ENCODE measurements at regions not wholly inside any gene's neighbourhood (a gene's known extent, or its start where the extent isn't known, plus 50 kb on each side); places are given as distances from the start of the nearest gene placed in this dataset.
A peak's percentile ranks its signal among the peaks of the same experiment; 100 is the strongest.

DNA sequence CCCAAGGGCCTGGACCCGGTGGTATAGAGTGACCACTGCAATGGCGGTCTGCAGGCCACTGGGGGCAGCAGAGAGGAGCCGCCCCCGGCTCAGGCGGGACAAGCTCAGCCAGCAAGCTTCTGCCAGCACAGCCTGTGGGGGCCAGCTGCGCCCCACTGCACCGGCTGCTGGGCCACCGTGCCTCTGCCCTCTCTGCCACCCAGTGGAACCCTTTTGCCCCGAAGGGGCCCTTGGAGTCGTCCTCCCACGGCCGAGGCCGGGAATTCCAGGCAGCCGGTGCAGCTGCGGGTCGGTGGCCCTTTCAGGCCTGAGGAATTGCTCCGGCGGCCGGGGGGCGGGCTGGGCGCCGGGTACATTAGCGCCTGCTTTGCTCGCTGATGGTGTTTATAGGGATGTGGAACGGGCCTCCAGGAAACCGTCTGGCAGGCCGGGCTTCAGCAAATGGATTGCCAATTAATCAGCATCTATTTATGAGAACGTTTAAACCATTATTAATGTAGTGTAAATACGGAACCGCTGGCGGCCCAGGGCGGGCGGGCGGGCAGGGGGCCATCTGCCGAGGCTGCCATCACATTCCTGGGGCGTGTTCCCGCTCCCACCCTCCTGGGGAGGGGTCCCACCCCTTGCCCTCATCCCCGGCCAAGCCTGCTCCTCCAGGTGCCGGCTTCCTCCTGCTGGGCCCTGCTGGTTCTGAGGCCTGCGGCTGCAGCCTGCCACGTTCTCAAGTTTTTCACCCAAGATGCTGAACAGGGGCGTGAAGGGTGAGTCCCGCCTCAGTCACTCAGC, 127.4 kb downstream of the BARX1 start:
- no peak for DNase-seq

DNA sequence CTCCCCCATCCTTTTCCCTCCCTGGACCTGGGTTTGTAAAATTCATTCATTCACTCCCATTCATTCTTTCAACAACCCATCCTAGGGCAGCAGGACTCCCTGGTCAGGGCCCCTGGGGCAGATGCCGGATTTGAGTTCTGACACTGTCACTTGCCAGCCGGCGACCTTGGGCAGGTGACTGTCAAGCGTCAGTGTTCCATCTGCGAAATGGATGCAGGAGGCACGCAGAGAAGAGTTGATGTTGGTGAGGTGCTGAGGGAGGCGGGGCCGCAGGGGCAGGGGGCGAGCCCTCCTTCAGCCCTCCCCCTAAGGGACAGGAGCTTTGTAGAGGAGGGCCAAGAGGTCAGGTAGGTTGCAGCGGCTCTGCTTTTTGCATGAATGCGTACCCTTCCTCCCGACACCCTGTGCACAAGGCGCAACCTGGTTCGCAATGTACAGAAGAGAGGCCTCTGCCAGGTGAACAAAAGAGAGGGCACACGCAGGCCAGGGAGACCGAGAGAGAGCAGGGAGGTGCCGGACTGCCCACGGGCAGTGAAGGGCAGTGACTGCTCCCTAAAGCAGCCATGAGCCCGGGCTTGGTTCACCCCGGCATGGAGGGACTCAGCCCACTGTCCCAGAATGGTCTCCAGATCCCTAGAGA, 128.1 kb downstream of the BARX1 start:
- no peak for DNase-seq

DNA sequence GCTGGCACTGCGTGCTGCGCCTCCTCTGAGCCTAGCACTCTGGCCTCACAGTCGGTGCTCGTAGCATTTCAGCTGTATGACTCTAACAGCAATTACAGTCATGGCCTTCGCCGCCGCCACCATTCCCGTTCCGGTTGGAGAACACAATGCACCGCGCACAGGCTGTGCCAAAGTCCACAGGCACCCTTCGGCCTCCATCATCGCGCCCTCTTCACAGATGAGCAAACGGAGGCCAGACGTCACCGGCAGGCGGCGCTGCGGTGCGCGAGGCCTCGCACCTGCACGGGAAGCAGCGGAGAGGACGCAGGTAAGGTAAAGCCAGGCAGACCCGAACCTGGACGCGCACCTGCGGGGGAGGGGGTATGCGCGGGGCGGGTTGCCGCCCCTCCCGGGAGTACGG, 128.9 kb downstream of the BARX1 start:
- peak; percentile 11 for DNase-seq

DNA sequence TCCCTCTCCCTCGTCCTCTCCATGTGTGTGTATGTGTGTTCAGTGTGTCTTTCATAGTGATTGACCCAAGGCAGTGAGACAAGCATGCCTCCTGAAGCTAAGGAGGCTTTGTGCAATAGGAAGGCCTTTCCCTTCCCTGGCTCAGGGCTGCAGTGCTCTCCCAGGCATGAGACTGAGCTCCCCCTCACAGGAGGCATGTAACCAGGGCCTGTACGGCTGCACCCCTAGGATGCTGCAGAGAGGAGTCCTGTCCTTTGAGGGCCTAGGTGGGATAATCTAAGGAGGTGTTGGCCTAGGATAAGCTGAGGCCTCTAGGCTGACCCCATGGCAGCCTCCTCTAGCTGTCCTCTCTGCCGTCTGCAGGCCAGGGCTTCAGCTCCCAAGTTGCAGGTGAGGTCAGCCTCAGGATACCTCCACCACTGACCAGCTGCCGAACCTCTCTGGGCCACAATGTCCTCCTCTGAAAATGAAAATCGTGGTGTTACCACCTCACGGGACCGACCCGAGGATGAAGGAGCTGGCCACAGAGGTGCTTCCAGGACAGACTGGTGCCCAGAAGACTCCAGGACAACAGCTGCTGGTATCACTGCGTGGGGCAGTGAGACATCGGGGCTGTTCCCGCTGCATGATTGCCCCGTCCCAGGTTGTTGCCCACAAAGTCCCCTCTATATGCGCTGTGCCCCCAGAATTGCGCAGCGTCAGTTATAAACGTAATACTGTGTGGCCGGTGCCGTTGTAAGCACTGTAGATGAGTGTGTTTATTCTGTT, 129.6 kb downstream of the BARX1 start:
- DNase-seq: no peak

DNA sequence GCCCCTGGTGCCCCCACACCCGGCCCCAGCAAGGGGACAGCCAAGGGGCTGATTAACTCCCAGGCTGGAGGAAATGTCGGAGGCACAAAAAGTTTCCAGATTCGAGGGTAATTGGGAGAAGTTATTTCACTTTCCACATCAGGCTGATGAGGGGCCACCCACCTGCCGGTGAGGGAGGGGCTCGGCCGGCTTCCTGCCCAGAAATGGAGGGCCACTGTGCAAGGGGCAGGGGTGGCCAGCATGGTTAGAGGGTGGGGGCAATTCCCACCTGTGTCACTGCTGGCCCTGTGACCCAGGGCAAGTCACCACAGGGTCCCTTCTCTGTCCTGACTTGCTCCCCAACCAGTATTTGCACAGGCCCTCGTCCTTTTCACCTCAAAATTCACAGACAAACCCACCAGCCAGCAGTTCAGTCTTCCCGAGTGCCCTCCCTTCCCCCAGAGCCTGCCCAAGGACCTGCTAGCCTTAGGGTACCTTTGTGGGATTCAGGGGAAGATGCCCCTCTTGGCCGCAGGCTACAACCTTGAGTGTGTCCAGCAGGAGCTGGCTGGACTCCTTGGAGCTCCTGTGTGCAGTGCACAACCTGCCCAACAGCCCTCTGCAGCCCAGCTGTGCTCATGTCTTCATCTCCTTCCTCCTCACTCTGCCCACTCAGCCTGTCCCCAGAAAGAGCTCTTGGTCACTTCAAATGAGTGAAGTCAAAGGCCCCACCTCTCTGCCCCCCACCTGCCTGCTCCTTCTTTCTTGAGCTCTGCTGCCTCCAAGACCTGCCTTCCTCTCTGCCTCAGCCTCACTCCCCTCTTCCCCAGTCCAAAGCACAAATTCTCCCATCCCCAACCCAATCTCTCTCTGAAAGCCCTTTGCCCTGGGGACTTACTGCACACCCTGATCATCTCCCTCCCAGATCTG, 130.5 kb downstream of the BARX1 start:
- DNase-seq: no peak

DNA sequence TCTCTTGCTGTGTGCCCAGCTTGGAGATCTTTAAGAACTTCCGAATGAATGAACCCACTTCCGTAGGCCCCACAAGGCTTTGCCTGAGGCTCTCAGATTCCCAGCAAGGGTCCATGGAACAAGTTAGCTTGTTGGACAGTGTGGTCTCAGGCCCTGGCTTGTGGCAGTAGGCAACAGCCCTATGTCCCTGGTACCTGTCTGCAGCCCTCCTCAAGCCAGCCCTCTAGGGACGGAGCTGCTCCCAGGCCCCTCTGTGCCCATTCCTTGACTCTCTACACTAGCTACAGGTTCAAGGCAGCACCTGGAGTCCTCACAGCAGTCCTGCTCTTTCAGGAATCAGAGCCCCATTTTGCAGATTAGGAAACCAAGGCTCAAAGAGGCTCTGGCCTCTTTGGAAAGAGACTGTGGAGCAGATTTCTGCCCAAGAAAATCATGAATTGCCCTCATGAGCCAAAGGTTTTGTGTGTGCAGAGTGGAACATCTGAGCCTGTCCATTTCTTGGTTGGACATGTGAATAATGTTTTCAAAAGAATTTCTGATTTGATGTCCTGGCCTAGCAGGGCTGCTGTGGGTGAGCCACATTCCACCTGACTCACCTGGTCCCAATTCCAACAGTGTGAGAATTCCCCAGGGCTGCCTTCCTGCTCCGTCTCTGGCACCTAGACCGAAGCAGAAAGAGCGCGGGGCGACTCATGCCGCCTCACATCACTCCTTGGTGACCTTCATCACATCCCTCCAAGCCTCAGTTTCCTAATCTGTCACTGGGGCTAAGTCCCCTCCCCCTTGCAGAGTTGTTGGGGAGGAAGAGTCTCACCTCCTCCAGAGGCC, 131.7 kb downstream of the BARX1 start:
- no peak for DNase-seq

DNA sequence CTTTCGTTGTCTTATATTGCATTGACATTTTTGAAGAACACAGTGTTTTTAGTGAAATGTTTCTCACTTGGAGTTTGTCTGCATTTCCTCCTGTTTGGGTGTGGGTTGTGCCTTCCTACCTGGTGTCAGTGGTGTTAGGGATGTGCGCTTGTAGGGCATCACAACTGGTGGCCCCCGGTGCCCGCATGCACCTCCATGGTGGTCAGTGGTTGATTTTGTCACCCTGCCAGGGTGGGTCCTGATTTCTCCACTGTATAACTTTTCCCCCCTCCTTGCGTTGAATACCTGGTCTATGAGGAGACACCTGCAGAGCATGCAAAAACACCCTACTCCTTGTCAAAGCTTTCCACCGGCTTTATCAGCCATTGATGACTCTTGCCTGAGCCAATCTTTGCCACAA, 132.9 kb downstream of the BARX1 start:
- DNase-seq: no peak

DNA sequence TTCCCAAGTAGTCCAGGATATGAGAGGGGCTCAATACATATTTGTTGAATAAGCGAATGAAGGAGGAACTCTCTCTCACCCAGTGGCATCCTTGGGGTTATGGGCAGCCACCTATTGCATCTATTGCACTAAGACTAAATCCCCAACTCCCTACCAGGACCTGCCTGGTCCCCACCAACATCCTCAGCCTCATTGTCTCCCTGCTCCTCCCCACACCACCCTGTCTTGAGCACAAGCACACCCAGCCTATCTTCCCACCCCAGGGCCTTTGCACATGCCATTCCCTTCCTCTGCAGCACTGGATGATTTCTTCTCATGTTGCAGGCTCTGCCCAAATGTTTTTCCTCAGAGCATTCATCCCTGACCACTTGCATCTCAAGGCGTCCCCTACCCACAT, 133.8 kb downstream of the BARX1 start:
- DNase-seq: no peak

DNA sequence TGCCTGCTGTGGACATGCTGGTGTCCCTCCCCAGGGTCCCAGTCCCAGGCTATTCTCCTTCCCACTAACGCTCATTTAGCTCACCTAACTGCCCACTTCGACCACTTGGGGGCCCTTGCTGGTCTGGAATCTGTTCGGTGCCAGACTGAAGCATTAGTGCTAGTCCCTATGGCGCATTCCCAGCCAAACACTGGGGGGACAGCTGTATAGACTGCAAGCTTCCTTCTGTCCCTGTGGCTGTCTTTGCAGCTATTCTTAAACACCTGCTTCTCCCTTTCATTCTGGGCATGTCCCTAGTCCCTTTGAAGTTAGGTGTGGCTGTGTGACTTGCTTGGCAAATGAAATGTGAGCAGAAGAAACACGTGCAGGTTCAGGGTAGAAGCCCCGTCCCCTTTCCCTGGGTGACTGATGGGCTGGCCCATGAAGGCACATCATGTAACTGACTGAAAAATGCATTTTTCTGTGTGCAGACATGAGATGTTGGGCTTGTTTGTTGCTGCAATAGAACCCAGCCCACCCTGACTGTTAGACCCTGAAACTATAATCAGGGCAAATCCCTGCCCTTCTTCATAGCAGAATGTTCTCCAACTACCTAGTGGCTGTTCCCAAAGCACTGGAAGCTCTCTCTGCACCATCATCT, 134.4 kb downstream of the BARX1 start:
- DNase-seq: no peak

DNA sequence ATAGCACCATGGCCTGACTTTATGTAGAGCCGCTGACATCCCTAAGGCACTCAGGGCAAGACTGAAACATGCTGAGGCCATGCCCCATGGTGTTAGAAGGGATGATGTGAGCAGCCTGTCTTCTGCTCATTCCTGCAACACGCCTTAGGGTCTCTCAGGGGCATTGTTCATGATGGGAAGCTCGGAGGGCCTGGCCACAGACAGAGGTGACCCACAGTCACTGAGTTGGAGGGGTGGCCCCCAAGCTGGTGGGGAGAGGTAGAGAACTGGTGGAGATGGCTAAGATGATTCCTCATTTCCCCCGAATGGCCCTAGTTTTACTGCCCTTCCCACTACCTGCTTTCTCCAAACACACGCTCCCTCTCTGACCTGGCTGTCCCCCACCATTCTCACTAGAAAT, 135.2 kb downstream of the BARX1 start:
- DNase-seq: no peak

DNA sequence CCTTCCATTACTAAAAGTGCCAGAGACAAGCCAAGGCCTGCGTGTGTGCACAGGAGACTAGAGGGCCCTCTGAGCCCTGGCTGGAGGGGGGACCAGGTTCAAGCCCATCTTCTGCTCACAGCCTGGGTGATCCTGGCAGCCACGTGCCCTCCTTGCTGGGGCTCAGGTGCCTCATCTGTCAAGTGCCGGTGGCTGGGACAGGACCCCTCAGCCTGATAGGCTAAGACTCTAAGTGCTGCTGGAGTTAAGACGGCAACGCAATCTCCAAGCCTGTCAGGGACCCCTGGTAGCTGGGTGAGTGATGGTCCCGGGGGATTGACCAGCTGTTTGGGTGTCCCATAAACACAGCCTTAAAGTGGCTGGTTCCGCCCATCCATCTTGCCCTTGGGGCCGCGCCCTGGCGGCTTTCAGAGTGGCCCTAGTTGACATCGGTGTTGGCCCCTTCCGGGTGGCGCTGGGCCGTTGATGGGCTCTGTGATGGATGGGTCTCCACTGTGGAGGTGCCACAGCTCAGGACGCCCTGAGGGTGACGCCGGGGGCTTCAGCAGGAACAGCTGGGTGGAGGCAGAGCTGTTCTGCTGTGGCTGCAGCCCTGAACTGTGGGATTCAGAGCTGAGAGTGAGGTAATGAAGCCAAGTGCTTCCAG, 136.2 kb downstream of the BARX1 start:
- DNase-seq: no peak

DNA sequence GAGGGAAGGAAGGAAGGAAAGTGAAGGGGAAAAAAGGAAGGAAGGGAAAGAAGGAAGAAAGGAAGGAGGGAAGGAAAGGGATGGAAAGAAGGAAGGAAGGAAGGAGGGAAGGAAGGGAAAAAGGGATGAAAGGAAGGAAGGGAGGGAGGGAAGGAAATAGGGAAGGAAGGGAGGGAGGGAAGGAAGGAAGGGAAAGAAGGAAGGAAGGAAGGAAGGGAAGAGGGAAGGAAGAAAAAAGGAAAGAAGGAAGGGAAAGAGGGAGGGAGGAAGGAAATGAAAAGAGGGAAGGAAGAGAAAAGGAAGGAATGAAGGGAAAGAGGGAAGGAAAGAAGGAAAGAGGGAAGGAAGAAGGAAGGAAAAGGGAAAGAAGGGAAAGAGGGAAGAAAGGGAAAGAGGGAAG, 136.9 kb downstream of the BARX1 start:
- no peak for DNase-seq

DNA sequence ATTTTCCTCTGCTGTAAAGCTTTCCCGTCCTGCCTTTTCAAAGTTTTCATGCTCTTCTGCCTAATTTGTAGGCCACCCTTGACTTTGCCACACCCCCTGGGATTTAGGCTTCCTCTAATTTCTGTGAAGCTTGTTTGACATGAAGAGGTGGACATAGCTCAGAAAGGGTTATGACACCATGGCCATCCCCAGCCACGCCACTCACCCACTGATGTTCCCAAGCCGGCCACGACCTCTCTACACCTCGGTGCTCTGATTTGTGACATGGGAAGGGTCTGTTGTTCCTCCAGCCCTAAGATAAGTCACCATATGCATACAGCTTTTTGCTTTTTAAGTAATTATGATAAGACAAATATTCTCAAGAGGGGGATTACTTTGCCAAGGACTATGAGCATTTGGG, 139.5 kb downstream of the BARX1 start:
- DNase-seq: no peak

DNA sequence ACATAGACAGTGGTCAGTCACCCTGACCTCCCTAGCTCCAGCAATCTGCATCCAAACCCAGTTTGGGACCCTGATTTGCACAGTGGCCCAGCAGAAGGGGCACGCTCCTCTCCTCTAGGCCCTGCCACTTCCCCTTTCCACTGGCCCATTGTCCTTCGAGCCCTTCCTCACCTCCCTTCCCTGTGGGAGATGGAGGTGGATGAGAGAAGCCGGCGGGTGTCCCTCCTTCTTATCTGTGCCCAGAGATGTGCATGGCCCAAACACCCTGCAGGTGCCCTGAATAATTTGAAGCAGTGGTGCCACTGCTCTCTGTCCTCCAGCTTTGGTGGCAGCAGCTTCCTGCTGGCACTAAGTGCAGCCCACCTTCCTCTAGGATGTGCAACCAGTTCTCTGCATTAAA, 140.0 kb downstream of the BARX1 start:
- DNase-seq: no peak

DNA sequence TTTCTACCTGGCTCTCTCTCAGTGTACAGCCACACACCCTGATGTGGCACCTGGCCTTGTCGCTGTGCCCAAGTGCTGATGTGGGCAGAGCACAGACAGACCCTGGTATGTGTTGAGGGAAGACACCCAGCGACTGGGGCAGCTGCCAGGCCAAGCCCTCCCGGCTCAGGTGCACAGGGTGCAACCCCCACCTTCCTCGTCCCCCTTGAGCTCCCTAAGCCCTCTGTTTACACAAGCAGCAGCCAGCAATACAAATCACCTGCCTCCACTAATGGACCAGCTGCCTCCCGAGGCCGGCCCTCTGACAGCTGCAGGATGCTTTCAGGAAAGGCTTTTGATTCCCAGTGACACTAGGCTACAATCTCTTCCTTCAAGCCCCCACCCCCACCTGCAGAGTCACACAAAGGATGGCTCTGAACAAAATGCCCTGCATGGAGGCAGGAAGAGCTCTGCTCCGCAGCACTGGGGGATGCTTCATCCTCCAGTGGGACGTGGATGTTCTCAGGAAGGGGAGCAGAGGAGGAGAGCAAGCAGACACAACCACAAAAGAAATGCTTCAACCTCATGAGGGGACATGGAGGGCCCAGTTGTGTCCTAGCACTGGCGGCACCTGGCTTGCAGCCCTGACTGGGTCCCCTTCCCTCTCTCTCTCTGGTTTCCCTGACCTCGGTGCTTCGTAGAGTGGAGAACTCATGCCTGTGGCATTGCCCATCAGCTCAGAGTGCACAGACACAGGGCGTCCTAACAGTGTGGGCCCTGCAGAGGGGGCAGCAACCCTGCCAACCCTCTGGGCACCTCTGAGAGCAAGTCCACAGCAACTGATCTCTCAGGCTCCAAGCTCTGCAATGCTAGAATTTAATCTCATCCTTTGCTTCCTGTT, 140.8 kb downstream of the BARX1 start:
- DNase-seq: no peak

DNA sequence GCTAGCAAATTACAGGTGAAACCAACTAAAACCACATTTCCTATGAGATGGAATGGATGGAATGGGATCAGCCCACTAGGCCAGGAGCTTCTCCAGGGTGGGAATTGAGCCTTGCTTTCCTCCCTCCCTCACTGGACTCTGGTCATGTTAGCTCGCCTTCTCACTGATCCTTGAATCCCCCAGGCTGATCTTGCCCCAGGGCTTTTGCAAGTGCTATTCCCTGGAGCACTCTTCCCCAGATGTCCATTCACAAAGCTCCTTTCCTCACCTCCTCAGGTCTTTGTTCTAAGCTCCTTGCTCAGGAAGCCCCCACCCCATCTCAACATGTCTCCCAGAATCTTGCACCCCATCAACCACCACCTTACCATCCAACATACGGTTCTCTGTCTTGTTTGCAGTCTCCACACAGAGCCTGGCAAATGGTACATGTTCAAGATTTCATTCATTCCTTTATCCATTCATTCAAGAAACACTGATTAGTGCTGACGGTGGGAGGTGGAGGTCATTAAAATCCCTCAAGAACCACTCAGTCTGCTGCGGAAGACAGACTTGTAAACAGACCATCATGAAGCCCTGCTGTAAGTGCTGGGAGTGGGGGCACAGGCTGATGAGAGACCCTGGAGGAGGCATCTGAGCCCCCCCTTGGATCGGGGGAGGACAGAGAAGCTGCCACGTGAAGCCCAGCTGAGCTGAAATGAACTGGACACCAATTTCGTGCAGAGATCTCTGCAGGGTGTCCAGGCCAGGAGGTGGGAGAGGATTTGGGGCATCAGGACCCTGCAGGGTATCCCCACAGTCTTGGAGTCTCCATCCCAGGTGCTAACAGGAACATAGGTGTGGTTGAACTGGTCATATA, 141.7 kb downstream of the BARX1 start:
- no peak for DNase-seq

DNA sequence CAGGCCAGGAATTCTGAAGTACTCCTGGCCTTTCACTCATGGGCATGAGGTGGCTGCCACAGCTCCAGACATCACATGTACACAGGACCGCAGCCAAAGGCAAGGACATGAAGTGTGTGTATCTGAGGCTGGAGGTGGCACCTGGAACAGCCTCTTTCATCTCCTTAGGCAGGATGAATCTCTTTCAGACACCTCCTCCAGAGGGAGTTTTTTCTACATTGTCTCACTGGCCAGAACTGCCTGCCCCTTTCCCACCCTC, 142.8 kb downstream of the BARX1 start:
- DNase-seq: no peak

DNA sequence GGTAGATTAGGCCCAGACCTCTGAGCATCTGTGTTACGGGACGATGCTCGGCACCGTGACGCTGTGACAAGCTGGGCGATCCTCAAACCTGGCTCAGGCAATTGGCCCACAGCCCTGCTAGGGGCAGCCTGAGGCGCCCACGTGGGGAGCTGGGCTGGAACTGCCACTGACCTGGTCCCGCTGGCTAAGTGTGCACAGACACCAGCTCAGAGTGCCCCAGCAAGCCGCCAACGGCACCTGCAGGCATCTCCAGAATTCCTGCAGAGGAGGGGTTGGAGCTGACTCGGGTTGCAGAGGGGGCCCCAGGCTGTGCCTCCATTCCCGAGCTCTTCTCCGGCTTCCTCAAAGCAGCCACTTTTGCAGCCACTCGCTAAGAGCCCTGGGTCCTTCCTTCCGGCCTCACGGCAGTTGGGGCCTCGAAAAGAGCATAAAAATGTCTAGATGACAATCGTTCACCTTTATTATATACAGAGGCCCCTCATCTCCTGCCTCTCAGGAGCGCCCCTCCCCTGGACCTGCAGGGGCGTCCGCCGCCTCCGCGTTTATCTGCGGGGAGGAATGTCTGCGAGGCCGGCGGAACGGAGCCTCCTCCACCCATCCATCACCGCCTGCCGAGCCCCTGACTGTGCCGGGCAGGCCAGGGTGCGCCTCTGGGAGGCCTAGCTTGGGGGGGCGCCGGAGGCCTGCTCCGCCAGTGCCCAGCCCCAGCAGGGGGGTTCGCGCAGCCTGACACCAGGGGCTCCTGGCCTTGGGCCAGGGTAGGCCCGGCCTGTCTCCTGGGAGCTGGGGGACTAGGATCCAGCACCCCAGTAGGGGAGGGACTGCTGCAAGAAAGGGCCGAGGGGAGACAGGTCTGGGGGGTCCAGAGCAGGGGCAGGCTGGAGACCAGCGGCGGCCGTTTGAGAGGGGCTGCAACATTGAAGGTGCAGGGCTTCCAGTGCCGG, 144.9 kb downstream of the BARX1 start:
- DNase-seq: no peak

Data from activated T-cell treated with anti-CD3 and anti-CD28 coated beads for 4 hours (primary cell).